OCI-LY3 (cell line): ENCODE measurements at regions not wholly inside any gene's neighbourhood (a gene's known extent, or its start where the extent isn't known, plus 50 kb on each side); places are given as distances from the start of the nearest gene placed in this dataset.
"Not testable (repeated sequence)": the region's sequence is repeated elsewhere in the genome, so short reads cannot be mapped to it uniquely, and the experiment has no call there.

Experiments
- H2AFZ ChIP-seq: fragments of 200-600, 300-600 bp; shearing (Covaris generic); 2 replicates; pipeline ENCODE4 v1.6.0; 2014; ENCODE audit warnings: antibody characterized with exemption, low read depth, low read length
- H3K27ac ChIP-seq: fragments of 200-600, 300-600 bp; sonication (generic); 2 replicates; pipeline ENCODE4 v1.5.1; 2014; ENCODE audit warnings: mild to moderate bottlenecking, low read length, moderate library complexity, mixed read lengths
- H3K27me3 ChIP-seq: fragments of 200-600, 300-600 bp; sonication (generic); 2 replicates; pipeline ENCODE4 v1.6.1; 2014; ENCODE audit warnings: low read depth, low read length, mixed read lengths
- H3K36me3 ChIP-seq: fragments of 200-600, 300-600 bp; sonication (generic); replicated peaks from 2 replicates; pipeline ENCODE3; 2014; ENCODE audit warnings: low read depth, low read length, mixed read lengths
- H3K4me1 ChIP-seq: fragments of 300-600, 200-600 bp; sonication (generic); 2 replicates; pipeline ENCODE4 v1.6.1; 2014; ENCODE audit warnings: low read length, mixed read lengths
- H3K4me2 ChIP-seq: fragments of 200-600, 300-600 bp; sonication (generic); 2 replicates; pipeline ENCODE4 v1.6.1; 2014; ENCODE audit warnings: low read length, mixed read lengths
- H3K4me3 ChIP-seq: fragments of 300-600, 200-600 bp; sonication (generic); 2 replicates; pipeline ENCODE4 v1.5.1; 2014; ENCODE audit warnings: antibody characterized with exemption, mild to moderate bottlenecking, low read length, moderate library complexity
- H3K79me2 ChIP-seq: fragments of 300-600, 200-600 bp; shearing (Covaris generic); 2 replicates; pipeline ENCODE4 v1.6.1; 2014; ENCODE audit warnings: mild to moderate bottlenecking, low read length, mixed read lengths
- H3K9ac ChIP-seq: fragments of 300-600, 200-600 bp; shearing (Covaris generic); 2 replicates; pipeline ENCODE4 v1.6.0; 2014; ENCODE audit warnings: mild to moderate bottlenecking, low read length, moderate library complexity
- H3K9me3 ChIP-seq: fragments of 200-600, 300-600 bp; shearing (Covaris generic); 2 replicates; pipeline ENCODE4 v1.6.1; 2014; ENCODE audit warnings: low read length, mixed read lengths; ENCODE audit not compliant: insufficient read depth
- H4K20me1 ChIP-seq: fragments of 200-600, 300-600 bp; sonication (generic); 2 replicates; pipeline ENCODE4 v1.6.1; 2016; ENCODE audit warnings: low read length, mixed read lengths; ENCODE audit not compliant: insufficient read depth
- EZH2phosphoT487 ChIP-seq: fragments of 200-600 bp; shearing (Covaris generic); IDR thresholded peaks from 2 replicates; pipeline ENCODE4 v1.6.1; 2018; ENCODE audit warnings: antibody characterized with exemption, mixed run types, low read depth
- TF ChIP-seq, protein P1 (sequence below): fragments of 200-600, 300-600 bp; sonication (generic); IDR thresholded peaks from 2 replicates; pipeline ENCODE4 v1.5.1; 2014; ENCODE audit warnings: antibody characterized with exemption, low read length, low read depth

DNA sequence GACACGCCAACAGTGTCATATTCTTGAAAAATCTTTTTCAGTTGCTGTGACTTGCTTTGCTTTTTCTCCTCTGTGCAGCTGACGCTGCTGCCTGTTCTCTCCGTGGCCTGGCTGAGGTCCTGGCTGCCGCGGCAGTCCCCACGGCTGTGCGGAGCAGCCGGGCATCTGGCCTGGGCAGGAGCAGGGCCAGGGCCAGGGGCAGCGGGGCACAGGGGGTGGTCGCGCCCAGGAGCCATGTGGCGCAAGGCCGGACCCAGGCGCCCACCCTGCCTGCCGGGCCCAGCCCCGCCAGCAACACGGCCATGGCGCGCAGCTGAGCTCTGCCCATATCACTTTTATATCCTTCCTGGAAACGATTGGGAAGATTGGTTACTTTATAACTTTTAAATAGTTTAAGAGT, 109.4 kb upstream of the ACBD5 start:
- Histone ChIP-seq H3K27ac (no peak overlapping the region), H2AFZ (no peak overlapping the region), H3K27me3 (no peaks in the 10 kb centered on the region), H3K4me3 (no peak overlapping the region), H3K36me3 (no peaks in the 10 kb centered on the region), H3K79me2 (no peaks in the 10 kb centered on the region), H3K4me1 (peaks cover 44% of the 10 kb centered on the region), H4K20me1 (no peaks in the 10 kb centered on the region), H3K9ac (no peak overlapping the region), H3K4me2 (no peak overlapping the region), H3K9me3 (no peaks in the 10 kb centered on the region)
- TF ChIP-seq, protein P1, sequence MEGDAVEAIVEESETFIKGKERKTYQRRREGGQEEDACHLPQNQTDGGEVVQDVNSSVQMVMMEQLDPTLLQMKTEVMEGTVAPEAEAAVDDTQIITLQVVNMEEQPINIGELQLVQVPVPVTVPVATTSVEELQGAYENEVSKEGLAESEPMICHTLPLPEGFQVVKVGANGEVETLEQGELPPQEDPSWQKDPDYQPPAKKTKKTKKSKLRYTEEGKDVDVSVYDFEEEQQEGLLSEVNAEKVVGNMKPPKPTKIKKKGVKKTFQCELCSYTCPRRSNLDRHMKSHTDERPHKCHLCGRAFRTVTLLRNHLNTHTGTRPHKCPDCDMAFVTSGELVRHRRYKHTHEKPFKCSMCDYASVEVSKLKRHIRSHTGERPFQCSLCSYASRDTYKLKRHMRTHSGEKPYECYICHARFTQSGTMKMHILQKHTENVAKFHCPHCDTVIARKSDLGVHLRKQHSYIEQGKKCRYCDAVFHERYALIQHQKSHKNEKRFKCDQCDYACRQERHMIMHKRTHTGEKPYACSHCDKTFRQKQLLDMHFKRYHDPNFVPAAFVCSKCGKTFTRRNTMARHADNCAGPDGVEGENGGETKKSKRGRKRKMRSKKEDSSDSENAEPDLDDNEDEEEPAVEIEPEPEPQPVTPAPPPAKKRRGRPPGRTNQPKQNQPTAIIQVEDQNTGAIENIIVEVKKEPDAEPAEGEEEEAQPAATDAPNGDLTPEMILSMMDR = no peak
- no peak for TF ChIP-seq EZH2phosphoT487

DNA sequence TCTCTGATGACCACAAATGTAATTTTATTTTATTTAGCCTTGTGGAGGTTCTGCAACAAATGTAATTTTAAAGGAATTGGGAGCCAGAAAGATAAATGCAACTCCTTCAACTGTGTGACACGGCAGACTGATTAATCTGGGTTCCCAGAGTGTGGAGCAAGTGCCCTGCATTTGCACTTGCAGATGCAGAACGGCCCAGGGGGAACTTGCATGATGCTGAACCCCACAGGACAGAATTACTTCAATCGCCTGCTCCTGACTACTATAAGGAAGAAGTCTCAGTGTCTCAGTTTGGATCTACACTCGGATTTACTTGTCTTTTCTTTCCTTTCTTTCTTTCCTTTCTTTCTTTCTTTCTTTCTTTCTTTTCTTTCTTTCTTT, 107.2 kb upstream of the ACBD5 start:
- not testable (repeated sequence) for H3K79me2 ChIP-seq, H3K27me3 ChIP-seq, H3K4me2 ChIP-seq, H4K20me1 ChIP-seq, H2AFZ ChIP-seq, H3K27ac ChIP-seq, H3K36me3 ChIP-seq, H3K4me3 ChIP-seq, H3K9ac ChIP-seq, H3K9me3 ChIP-seq
- H3K4me1 ChIP-seq = peaks cover 52% of the 10 kb centered on the region

DNA sequence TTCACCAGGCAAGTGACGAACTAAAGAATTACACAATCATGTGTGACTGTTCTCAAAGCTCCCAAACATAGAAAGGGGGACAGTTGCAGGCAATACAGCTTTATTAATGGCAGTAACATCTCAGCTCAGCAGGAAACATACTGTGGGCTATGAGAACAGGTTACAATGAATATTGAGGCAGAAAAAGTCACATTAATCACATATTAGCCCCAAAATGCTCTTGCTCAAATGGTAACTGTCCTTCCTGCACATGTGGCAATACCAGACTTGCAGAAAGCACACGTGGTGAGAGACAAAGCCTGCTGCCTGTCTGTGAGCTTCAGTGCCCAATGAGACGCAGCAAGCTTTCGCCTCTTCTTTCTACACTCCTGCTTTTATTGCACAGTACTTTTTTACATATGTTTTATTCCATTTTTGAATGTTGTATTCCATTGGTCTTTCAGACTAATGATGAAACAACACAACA, 104.9 kb upstream of the ACBD5 start:
- H3K36me3 ChIP-seq = no peaks in the 10 kb centered on the region
- H3K4me3 ChIP-seq = peak overlapping the region; percentile 73

DNA sequence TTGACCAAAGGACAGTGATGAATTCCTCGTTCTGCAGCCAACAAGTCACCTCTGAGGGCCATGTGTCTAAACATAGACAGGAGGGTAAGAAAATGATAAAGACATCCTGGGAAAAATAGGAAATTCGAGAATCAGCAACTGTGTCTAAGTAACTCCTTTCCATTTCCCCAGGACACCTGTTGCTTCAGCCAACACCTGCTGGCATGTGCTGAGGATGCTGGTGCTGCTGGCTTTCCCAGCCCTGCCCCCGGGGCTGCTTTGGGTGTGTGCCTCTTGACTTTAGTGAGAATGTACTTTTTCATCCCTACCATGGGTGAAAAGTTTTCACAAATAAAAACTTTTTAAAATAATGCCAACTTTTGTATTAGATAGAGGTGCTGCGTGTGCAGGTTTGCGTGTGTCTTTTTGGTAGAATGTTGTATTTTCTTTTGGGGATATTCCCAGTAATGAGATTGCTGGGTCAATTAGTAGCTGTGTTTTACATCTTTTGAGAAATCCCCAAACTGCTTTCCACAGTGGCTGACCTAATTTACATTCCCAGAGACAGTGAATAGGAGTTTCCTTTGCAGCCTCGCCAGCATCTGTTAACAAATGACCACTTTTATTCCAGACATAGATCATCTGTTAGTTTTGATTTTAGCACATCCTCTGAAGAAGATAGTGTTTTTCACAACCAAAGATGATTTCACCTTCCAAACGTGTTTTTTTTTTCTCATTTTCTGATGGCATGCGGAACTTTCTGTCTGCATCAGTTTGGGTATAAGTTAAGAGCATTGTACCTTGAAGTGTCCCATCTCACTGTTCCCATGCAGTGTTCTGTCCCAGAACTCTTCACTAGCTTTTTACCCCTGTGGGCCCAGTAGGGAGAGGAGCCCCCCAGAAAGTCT, 104.2 kb upstream of the ACBD5 start:
- Histone ChIP-seq H3K9ac (peak overlapping the region; percentile 77), H3K4me1 (peaks cover 53% of the 10 kb centered on the region), H4K20me1 (no peaks in the 10 kb centered on the region), H3K9me3 (no peaks in the 10 kb centered on the region), H3K79me2 (no peaks in the 10 kb centered on the region), H3K4me2 (peak overlapping the region; percentile 92), H3K36me3 (no peaks in the 10 kb centered on the region), H2AFZ (peak overlapping the region; percentile 71), H3K27me3 (no peaks in the 10 kb centered on the region), H3K4me3 (peak overlapping the region; percentile 73), H3K27ac (peak overlapping the region; percentile 96)
- TF ChIP-seq EZH2phosphoT487 = no peak
- TF ChIP-seq, protein P1 = no peak

More for the DNA sequence above, 104.9 kb upstream of the ACBD5 start:
- peak overlapping the region; percentile 92 for H3K4me2 ChIP-seq
- H3K9me3 ChIP-seq = no peaks in the 10 kb centered on the region
- TF ChIP-seq, protein P1 = no peak
- TF ChIP-seq EZH2phosphoT487 = no peak
- H3K4me1 ChIP-seq = peaks cover 53% of the 10 kb centered on the region
- H3K27me3 ChIP-seq = no peaks in the 10 kb centered on the region
- H3K9ac ChIP-seq = peak overlapping the region; percentile 77
- peak overlapping the region; percentile 96 for H3K27ac ChIP-seq
- no peaks in the 10 kb centered on the region for H4K20me1 ChIP-seq
- peak overlapping the region; percentile 71 for H2AFZ ChIP-seq
- no peaks in the 10 kb centered on the region for H3K79me2 ChIP-seq
